Gastrocnemius medialis (tissue), 4 donors: ENCODE measurements at regions not wholly inside any gene's neighbourhood (a gene's known extent, or its start where the extent isn't known, plus 50 kb on each side); places are given as distances from the start of the nearest gene placed in this dataset.

Experiments used
- ATAC-seq, 2 donors: fragments of 150-250 bp; one replicate each; pipeline ENCODE4 v1.9.1; 2016
- DNase-seq, 2 donors: peaks; one replicate each; pipeline ENCODE4 v3.0.0-alpha.2; 2019
- H3K27ac ChIP-seq, 4 donors: fragments of 200-600 bp; sonication (generic); 1 replicate in 1 of 4; 2 replicates in 3 of 4; pipeline ENCODE4 v1.5.1; 2016 to 2018; ENCODE audit warnings: mild to moderate bottlenecking in 2 of 4, moderate library complexity in 1 of 4
- H3K27me3 ChIP-seq, 3 donors: fragments of 200-600 bp; sonication (generic) in 2 of 3; 1 replicate in 1 of 3; 2 replicates in 2 of 3; pipeline versions ENCODE4 v1.5.1 to v1.6.0; 2016 to 2019; ENCODE audit warnings: mild to moderate bottlenecking in 1 of 3, moderate library complexity in 1 of 3
- H3K36me3 ChIP-seq, 2 donors: fragments of 200-600 bp; sonication (generic) in 1 of 2; one replicate each; pipeline ENCODE4 v1.5.1; 2017 to 2018
- H3K4me1 ChIP-seq, 2 donors: fragments of 200-600 bp; sonication (generic) in 1 of 2; one replicate each; pipeline ENCODE4 v1.5.1; 2016 to 2017; ENCODE audit warnings: mild to moderate bottlenecking in 2 of 2
- H3K4me3 ChIP-seq, 4 donors: fragments of 200-600 bp; sonication (generic) in 3 of 4; 1 replicate in 1 of 4; 2 replicates in 3 of 4; pipeline ENCODE4 v1.5.1; 2016 to 2019; ENCODE audit warnings: mild to moderate bottlenecking in 2 of 4
- H3K9me3 ChIP-seq, 3 donors: fragments of 200-600 bp; sonication (generic) in 2 of 3; 1 replicate in 1 of 3; 2 replicates in 2 of 3; pipeline ENCODE4 v1.5.1; 2016 to 2019
- POLR2A ChIP-seq, 2 donors: fragments of 450-650 bp; IDR thresholded peaks; one replicate each; pipeline ENCODE4 v1.6.1; 2017; ENCODE audit warnings: antibody characterized with exemption in 2 of 2, mild to moderate bottlenecking in 2 of 2, moderate library complexity in 2 of 2
- in situ Hi-C, 4 donors: fragments of 200-750 bp; cut with MboI; loops; one replicate each; pipeline versions ENCODE4 v1.15.0 to v1.8.0; 2017; ENCODE audit warnings: low sequenced_read_pairs in 4 of 4
- intact Hi-C: fragments of 100-400 bp; cut with DNase I; formaldehyde crosslinking; loops from one replicate; pipeline ENCODE4 v1.15.1; 2023; ENCODE audit warnings: low total_unique reads
- TF ChIP-seq, protein P1 (sequence below), 5 experiments: fragments of 450-650 bp in 3 of 5; fragments of 200-600 bp in 2 of 5; sonication (generic) in 2 of 5; IDR thresholded peaks in 4 of 5; conservative IDR thresholded peaks in 1 of 5; 1 replicate in 4 of 5; 2 replicates in 1 of 5; pipeline ENCODE4 v1.5.1; 2016 to 2019; ENCODE audit warnings: antibody characterized with exemption in 5 of 5, mild to moderate bottlenecking in 3 of 5, moderate library complexity in 3 of 5

DNA sequence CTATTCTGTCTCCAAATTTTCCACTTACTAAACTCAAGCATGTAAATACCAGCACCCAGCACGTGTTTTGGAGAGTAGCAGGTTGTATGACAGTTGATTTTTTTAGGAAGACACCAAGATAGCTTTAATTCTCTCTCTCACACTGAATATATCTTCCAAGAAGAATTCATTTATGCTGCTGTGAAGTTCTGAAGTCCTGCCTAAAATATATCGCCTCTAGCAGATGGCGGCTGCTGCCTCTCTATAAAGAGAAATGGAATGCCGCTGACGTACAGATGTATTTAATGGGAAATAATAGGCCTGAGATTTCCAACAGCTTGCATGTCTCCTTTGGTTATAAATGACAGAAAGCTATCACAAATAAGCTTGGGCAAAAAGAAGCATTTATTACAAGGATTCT is 74.7 kb downstream of the PFDN4 start:
- ATAC-seq (no peak), DNase-seq (no peak)
- in situ Hi-C loops (no loop called here), intact Hi-C loops (no loop called here)
- Histone ChIP-seq H3K4me1 (no peaks in the 10 kb centered on the region), H3K36me3 (no peaks in the 10 kb centered on the region), H3K4me3 (no peak overlapping the region), H3K27me3 (no peaks in the 10 kb centered on the region), H3K9me3 (no peaks in the 10 kb centered on the region), H3K27ac (no peak overlapping the region)
- TF ChIP-seq, protein P1, sequence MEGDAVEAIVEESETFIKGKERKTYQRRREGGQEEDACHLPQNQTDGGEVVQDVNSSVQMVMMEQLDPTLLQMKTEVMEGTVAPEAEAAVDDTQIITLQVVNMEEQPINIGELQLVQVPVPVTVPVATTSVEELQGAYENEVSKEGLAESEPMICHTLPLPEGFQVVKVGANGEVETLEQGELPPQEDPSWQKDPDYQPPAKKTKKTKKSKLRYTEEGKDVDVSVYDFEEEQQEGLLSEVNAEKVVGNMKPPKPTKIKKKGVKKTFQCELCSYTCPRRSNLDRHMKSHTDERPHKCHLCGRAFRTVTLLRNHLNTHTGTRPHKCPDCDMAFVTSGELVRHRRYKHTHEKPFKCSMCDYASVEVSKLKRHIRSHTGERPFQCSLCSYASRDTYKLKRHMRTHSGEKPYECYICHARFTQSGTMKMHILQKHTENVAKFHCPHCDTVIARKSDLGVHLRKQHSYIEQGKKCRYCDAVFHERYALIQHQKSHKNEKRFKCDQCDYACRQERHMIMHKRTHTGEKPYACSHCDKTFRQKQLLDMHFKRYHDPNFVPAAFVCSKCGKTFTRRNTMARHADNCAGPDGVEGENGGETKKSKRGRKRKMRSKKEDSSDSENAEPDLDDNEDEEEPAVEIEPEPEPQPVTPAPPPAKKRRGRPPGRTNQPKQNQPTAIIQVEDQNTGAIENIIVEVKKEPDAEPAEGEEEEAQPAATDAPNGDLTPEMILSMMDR (IDR thresholded peaks at IDR 0.05 in 4 of 5, conservative IDR thresholded peaks at IDR 0.05 in 1 of 5): no peak
- no peak for TF ChIP-seq POLR2A (IDR thresholded peaks at IDR 0.05)

DNA sequence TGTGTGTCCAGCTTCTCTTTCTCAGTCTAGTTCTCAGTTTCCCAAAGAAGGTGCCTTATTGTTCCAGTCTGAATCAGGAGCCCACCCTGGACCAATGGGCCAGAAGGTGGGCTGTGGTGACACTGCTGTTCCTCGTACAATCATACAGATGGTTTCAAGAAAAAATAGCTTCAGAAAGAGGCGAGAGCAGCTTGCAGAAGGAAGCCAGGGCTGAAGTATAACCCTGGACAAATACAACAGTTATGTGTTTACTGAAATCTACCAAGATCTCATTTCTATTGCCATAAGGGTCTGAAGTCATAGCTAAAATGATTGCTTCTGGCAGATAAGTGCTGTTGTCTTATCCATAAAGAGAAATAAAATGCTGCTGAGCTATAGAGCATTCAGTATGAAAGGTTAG is 75.4 kb downstream of the PFDN4 start:
- no peak for ATAC-seq
- in situ Hi-C loops (no loop called here), intact Hi-C loops (no loop called here)
- Histone ChIP-seq H3K27me3 (no peaks in the 10 kb centered on the region), H3K36me3 (no peaks in the 10 kb centered on the region), H3K4me3 (no peak overlapping the region), H3K27ac (no peak overlapping the region), H3K9me3 (no peaks in the 10 kb centered on the region), H3K4me1 (no peaks in the 10 kb centered on the region)
- DNase-seq: no peak
- TF ChIP-seq, protein P1 (IDR thresholded peaks at IDR 0.05 in 4 of 5, conservative IDR thresholded peaks at IDR 0.05 in 1 of 5): no peak
- TF ChIP-seq POLR2A (IDR thresholded peaks at IDR 0.05): no peak

DNA sequence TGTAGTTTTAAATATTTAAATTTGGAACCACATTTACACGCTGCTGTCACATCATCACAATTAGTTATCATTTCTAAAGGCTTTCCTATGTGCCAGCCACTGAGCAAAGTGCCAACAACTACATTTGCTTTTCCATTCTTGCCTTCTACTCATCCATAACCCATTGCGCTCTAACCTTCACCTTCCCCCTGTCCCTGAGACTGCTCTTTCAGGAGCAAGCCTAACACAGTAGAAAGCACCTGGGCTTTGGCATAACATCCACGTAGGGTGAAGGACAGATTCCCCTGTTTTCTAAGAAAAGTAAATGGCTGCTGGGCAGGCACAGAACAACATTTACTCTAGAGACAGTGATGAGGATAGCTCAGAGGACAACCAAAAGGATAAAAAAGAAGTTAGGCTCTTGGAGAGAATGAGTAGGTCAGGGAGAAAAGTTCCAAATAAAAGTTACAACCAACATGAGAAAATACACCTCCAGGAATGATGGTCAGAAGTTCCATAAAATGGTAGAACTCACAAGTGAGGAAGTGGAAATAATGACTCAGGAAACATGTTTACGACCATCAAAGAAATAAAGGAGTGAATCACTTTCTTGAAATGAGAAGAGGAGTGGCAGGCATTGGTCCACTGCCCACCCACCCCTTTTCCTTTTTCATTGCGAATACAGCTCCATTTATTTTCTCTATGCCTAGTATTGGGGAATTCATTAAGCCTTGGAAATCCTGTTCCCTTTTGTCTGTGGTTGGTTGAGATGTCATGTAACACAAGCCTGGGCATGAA is 77.2 kb downstream of the PFDN4 start:
- intact Hi-C loops: no loop called here
- TF ChIP-seq, protein P1 (IDR thresholded peaks at IDR 0.05 in 4 of 5, conservative IDR thresholded peaks at IDR 0.05 in 1 of 5): no peak
- TF ChIP-seq POLR2A (IDR thresholded peaks at IDR 0.05): no peak
- no peaks in the 10 kb centered on the region for H3K36me3 ChIP-seq
- no peaks in the 10 kb centered on the region for H3K4me1 ChIP-seq
- no peak for DNase-seq
- H3K27ac ChIP-seq: no peak overlapping the region
- H3K9me3 ChIP-seq: no peaks in the 10 kb centered on the region
- ATAC-seq: no peak
- in situ Hi-C loops: no loop called here
- H3K4me3 ChIP-seq: no peak overlapping the region
- no peaks in the 10 kb centered on the region for H3K27me3 ChIP-seq

DNA sequence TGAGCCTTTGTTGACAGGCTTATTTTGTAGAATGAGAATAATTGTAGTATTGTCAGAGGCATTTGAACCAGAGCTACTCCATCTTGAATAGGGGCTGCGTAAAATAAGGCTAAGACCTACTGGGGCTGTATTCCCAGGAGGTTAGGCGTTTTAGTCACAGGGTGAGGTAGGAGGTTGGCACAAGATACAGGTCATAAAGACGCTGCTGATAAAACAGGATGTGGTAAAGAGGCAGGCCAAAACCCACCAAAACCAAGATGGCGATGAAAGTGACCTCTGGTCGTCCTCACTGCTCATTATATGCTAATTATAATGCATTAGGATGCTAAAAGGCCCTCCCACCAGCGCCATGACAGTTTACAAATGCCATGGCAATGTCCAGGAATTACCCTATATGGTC is 82.7 kb downstream of the PFDN4 start:
- Histone ChIP-seq H3K27ac (no peak overlapping the region), H3K27me3 (no peaks in the 10 kb centered on the region), H3K4me1 (no peaks in the 10 kb centered on the region), H3K4me3 (no peak overlapping the region), H3K9me3 (no peaks in the 10 kb centered on the region), H3K36me3 (no peaks in the 10 kb centered on the region)
- no peak for TF ChIP-seq POLR2A (IDR thresholded peaks at IDR 0.05)
- TF ChIP-seq, protein P1 (IDR thresholded peaks at IDR 0.05 in 4 of 5, conservative IDR thresholded peaks at IDR 0.05 in 1 of 5): no peak
- in situ Hi-C loops: no loop called here
- intact Hi-C loops: no loop called here
- no peak for DNase-seq
- ATAC-seq: no peak
